ENCODE measurements at regions not wholly inside any gene's neighbourhood (a gene's known extent, or its start where the extent isn't known, plus 50 kb on each side); places are given as distances from the start of the nearest gene placed in this dataset.
A peak's percentile ranks its signal among the peaks of the same experiment; 100 is the strongest.

DNA sequence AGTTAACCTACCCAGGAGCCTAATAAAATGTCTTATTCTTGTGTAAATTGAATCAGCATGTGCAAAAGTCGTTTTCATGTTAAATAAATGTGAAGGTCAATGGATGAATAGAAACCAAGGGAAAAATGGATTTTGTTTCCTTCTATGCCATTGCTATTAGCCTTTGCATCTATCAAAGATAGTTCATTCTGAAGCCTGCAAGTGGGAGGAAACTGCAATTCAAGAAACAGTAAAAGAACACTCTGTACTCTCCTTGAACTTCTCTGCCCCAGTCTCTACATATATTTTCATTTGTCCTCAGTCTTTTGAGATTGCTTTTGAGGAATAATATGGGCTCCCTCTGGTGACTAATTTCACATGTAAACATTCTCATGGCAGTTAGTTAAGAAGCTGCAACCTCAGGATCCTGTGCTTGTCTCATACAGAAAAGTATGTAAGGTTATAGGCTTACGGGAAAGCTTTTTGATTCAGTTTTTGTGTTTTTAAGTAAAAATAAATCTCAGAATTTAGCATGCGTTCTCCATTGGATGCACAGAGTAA, 1590.0 kb upstream of the LRRTM1 start:
- ATAC-seq (peak; percentile 44), DNase-seq (peak in 1 of 4 donors; percentile 28)
- TF ChIP-seq, protein P1, sequence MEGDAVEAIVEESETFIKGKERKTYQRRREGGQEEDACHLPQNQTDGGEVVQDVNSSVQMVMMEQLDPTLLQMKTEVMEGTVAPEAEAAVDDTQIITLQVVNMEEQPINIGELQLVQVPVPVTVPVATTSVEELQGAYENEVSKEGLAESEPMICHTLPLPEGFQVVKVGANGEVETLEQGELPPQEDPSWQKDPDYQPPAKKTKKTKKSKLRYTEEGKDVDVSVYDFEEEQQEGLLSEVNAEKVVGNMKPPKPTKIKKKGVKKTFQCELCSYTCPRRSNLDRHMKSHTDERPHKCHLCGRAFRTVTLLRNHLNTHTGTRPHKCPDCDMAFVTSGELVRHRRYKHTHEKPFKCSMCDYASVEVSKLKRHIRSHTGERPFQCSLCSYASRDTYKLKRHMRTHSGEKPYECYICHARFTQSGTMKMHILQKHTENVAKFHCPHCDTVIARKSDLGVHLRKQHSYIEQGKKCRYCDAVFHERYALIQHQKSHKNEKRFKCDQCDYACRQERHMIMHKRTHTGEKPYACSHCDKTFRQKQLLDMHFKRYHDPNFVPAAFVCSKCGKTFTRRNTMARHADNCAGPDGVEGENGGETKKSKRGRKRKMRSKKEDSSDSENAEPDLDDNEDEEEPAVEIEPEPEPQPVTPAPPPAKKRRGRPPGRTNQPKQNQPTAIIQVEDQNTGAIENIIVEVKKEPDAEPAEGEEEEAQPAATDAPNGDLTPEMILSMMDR (IDR thresholded peaks at IDR 0.05), result no peak
- Histone ChIP-seq H3K9me3 (no peaks in the 10 kb centered on the region), H3K36me3 (no peaks in the 10 kb centered on the region), H3K4me3 (no peak overlapping the region), H3K27me3 (no peaks in the 10 kb centered on the region), H3K27ac (no peak overlapping the region), H3K4me1 (no peaks in the 10 kb centered on the region)
- intact Hi-C loops (cut with DNase I), result no loop called here

DNA sequence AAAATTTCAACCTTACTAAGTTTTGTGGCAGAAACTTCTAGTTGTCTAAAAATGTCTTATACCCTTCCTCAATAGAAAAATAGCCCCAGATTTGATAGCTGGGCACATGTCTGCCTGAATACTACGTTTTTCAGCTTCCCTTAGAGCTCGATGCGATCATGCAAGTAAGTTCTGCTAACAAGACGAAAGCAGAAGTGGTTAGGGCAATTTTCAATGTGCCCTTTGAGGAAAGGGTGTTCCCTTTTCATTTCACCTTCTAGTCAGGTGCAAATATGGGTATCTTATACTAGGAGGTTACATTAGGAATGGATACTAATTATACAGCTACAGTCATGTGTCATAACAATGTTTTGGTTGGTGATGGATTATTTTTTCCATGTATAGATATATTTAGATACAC, 1572.1 kb upstream of the LRRTM1 start:
- DNase-seq, result no peak

GRCh38 chr2:81872006-81872405, 1567.5 kb upstream of the LRRTM1 start:
- no peaks in the 10 kb centered on the region for H3K36me3 ChIP-seq
- no peak for ATAC-seq
- TF ChIP-seq, protein P1 (IDR thresholded peaks at IDR 0.05), result no peak
- peaks cover 0 to 10% of the 10 kb centered on the region in 2 donors for H3K9me3 ChIP-seq
- intact Hi-C loops (cut with DNase I), result no loop called here
- DNase-seq, result no peak
- no peaks in the 10 kb centered on the region for H3K27me3 ChIP-seq
- H3K4me3 ChIP-seq, result no peak overlapping the region
- no peak overlapping the region for H3K27ac ChIP-seq
- no peaks in the 10 kb centered on the region for H3K4me1 ChIP-seq

More for the DNA sequence above, 1572.1 kb upstream of the LRRTM1 start:
- TF ChIP-seq, protein P1 (IDR thresholded peaks at IDR 0.05), result no peak
- Histone ChIP-seq H3K27me3 (no peaks in the 10 kb centered on the region), H3K4me3 (no peak overlapping the region), H3K9me3 (peaks cover 0 to 10% of the 10 kb centered on the region in 2 donors), H3K27ac (no peak overlapping the region), H3K4me1 (no peaks in the 10 kb centered on the region), H3K36me3 (no peaks in the 10 kb centered on the region)
- ATAC-seq, result no peak
- intact Hi-C loops (cut with DNase I), result no loop called here

- TF ChIP-seq, protein P1 (IDR thresholded peaks at IDR 0.05), result no peak
These were observed 1565.6 kb upstream of the LRRTM1 start for GRCh38 chr2:81870119-81870518.

GRCh38 chr2:81858998-81859397, 1554.4 kb upstream of the LRRTM1 start:
- intact Hi-C loops (cut with DNase I), result no loop called here
- no peak for DNase-seq
- Histone ChIP-seq H3K4me3 (no peak overlapping the region), H3K36me3 (no peaks in the 10 kb centered on the region), H3K27ac (no peak overlapping the region), H3K27me3 (no peaks in the 10 kb centered on the region), H3K9me3 (peaks cover 0 to 2% of the 10 kb centered on the region in 2 donors), H3K4me1 (no peaks in the 10 kb centered on the region)
- TF ChIP-seq, protein P1 (IDR thresholded peaks at IDR 0.05), result no peak
- no peak for ATAC-seq

More at GRCh38 chr2:81870119-81870518, 1565.6 kb upstream of the LRRTM1 start:
- ATAC-seq, result no peak
- Histone ChIP-seq H3K4me3 (no peak overlapping the region), H3K4me1 (no peaks in the 10 kb centered on the region), H3K36me3 (no peaks in the 10 kb centered on the region), H3K9me3 (peaks cover 0 to 10% of the 10 kb centered on the region in 2 donors), H3K27ac (no peak overlapping the region), H3K27me3 (no peaks in the 10 kb centered on the region)
- intact Hi-C loops (cut with DNase I), result no loop called here
- DNase-seq, result no peak

All from left lung (tissue), 4 donors.